Ovary (tissue), 7 donors: ENCODE measurements at regions not wholly inside any gene's neighbourhood (a gene's known extent, or its start where the extent isn't known, plus 50 kb on each side); places are given as distances from the start of the nearest gene placed in this dataset.
"Not testable (repeated sequence)": the region's sequence is repeated elsewhere in the genome, so short reads cannot be mapped to it uniquely, and the experiment has no call there.

Source experiments
- DNase-seq, 5 donors: peaks; one replicate each; pipeline ENCODE4 v3.0.0-alpha.2; 2019 to 2020
- H3K27ac ChIP-seq, 2 donors: fragments of 200-600 bp; one replicate each; pipeline versions ENCODE4 v1.5.1 to v1.8.0; 2019 to 2022
- H3K27me3 ChIP-seq: fragments of 200-600 bp; one replicate; pipeline ENCODE4 v1.8.0; 2022
- H3K36me3 ChIP-seq: fragments of 200-600 bp; sonication (generic); one replicate; pipeline ENCODE4 v1.5.1; 2019
- H3K4me1 ChIP-seq: one replicate; pipeline ENCODE4 v1.8.1; 2013; ENCODE audit warnings: mild to moderate bottlenecking, moderate library complexity; ENCODE audit not compliant: insufficient read depth
- H3K4me3 ChIP-seq: fragments of 200-600 bp; sonication (generic); one replicate; pipeline ENCODE4 v1.5.1; 2017
- H3K9me3 ChIP-seq, 2 donors: fragments of 200-600 bp in 1 of 2; sonication (generic) in 1 of 2; one replicate each; pipeline versions ENCODE4 v1.5.1 to v1.8.1; 2013 to 2019; ENCODE audit warnings: mild to moderate bottlenecking in 1 of 2, moderate library complexity in 1 of 2
- EP300 ChIP-seq: sonication (generic); formaldehyde crosslinking; IDR thresholded peaks from one replicate; pipeline ENCODE4 v1.6.1; 2017; ENCODE audit warnings: antibody characterized with exemption
- POLR2A ChIP-seq: fragments of 450-650 bp; IDR thresholded peaks from one replicate; pipeline ENCODE4 v1.6.1; 2017; ENCODE audit warnings: antibody characterized with exemption, mild to moderate bottlenecking, moderate library complexity
- WGBS, 3 donors: extraction: QIAGEN DNeasy Blood & Tissue Kit in 1 of 3; methylation state at CpG; one replicate each; pipeline versions ENCODE4 v1.1.5 to v1.1.7; 2013 to 2017; 5-methylcytosine and 5-hydroxymethylcytosine counted together
- intact Hi-C, 4 donors: fragments of 100-400 bp; cut with DNase I; formaldehyde crosslinking; loops; one replicate each; pipeline versions ENCODE4 v1.11.0 to v1.15.1; 2022 to 2023
- TF ChIP-seq, protein P1 (sequence below), 3 donors: fragments of 450-650 bp in 2 of 3; fragments of 200-600 bp in 1 of 3; IDR thresholded peaks; one replicate each; pipeline versions ENCODE4 v1.5.1 to v1.8.0; 2016 to 2022; ENCODE audit warnings: antibody characterized with exemption in 3 of 3, mild to moderate bottlenecking in 1 of 3
- donor health status: DM: no; HTN: no; CAD: no; lungs with moderate emphysema.
- donor health status: DM: no; HTN: no; CAD: no.
- donor health status: Bipolar disorder and iron deficiency.
- donor health status: DM: no; HTN: no; CAD: no.
- donor health status: DM: yes; HTN: yes; CAD: no.

- H3K9me3 ChIP-seq, result no peaks in the 10 kb centered on the region
- H3K36me3 ChIP-seq, result no peaks in the 10 kb centered on the region
- H3K4me1 ChIP-seq, result no peaks in the 10 kb centered on the region
- no peak for DNase-seq
- intact Hi-C loops, result no loop called here
- WGBS, 3 donors, result 91 to 94% (median 93%) methylated on average over 6 of the region's 6 CpGs
- TF ChIP-seq, protein P1, sequence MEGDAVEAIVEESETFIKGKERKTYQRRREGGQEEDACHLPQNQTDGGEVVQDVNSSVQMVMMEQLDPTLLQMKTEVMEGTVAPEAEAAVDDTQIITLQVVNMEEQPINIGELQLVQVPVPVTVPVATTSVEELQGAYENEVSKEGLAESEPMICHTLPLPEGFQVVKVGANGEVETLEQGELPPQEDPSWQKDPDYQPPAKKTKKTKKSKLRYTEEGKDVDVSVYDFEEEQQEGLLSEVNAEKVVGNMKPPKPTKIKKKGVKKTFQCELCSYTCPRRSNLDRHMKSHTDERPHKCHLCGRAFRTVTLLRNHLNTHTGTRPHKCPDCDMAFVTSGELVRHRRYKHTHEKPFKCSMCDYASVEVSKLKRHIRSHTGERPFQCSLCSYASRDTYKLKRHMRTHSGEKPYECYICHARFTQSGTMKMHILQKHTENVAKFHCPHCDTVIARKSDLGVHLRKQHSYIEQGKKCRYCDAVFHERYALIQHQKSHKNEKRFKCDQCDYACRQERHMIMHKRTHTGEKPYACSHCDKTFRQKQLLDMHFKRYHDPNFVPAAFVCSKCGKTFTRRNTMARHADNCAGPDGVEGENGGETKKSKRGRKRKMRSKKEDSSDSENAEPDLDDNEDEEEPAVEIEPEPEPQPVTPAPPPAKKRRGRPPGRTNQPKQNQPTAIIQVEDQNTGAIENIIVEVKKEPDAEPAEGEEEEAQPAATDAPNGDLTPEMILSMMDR (IDR thresholded peaks at IDR 0.05), result no peak
- TF ChIP-seq POLR2A (no peak), EP300 (no peak)
- no peak overlapping the region for H3K4me3 ChIP-seq
- H3K27me3 ChIP-seq, result no peaks in the 10 kb centered on the region
- H3K27ac ChIP-seq, result no peak overlapping the region
Measured at GRCh38 chr12:20063116-20063515, 305.2 kb upstream of the PDE3A start.

DNA sequence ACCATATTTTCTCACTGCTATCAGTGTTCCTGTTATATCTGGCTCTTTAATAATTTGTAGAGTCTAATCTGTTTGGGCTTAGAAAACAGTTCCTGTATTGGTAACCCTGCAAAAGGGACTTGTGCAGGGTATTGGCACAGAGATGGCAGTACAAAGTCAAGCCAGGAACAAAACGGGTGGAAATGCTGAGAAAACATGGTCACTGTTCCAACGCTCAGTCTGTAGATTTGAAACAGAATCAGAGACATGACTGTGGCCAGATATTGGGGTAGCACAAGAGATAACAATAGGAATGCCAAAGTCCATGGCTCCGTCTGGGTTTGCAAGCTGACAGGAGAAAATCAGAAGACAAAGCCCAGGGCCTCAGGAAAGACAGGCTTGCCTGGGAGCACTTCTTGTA lies 290.7 kb upstream of the PDE3A start:
- Histone ChIP-seq H3K36me3 (no peaks in the 10 kb centered on the region), H3K4me3 (no peak overlapping the region), H3K4me1 (no peaks in the 10 kb centered on the region), H3K9me3 (no peaks in the 10 kb centered on the region), H3K27me3 (peaks cover 3% of the 10 kb centered on the region), H3K27ac (no peak overlapping the region)
- intact Hi-C loops, result no loop called here
- TF ChIP-seq POLR2A (no peak), EP300 (no peak)
- TF ChIP-seq, protein P1 (IDR thresholded peaks at IDR 0.05), result no peak
- DNase-seq, result no peak
- 61 to 65% (median 62%) methylated on average over 3 of the region's 3 CpGs for WGBS, 3 donors

GRCh38 chr12:20089077-20089476 lies 279.3 kb upstream of the PDE3A start:
- Histone ChIP-seq H3K9me3 (no peaks in the 10 kb centered on the region), H3K27me3 (no peaks in the 10 kb centered on the region), H3K27ac (no peak overlapping the region), H3K36me3 (no peaks in the 10 kb centered on the region), H3K4me3 (no peak overlapping the region), H3K4me1 (no peaks in the 10 kb centered on the region)
- intact Hi-C loops, result no loop called here
- WGBS, 3 donors, result 91 to 93% (median 93%) methylated on average over 6 of the region's 6 CpGs
- TF ChIP-seq EP300 (no peak), POLR2A (no peak)
- TF ChIP-seq, protein P1 (IDR thresholded peaks at IDR 0.05), result no peak
- DNase-seq, result no peak

DNA sequence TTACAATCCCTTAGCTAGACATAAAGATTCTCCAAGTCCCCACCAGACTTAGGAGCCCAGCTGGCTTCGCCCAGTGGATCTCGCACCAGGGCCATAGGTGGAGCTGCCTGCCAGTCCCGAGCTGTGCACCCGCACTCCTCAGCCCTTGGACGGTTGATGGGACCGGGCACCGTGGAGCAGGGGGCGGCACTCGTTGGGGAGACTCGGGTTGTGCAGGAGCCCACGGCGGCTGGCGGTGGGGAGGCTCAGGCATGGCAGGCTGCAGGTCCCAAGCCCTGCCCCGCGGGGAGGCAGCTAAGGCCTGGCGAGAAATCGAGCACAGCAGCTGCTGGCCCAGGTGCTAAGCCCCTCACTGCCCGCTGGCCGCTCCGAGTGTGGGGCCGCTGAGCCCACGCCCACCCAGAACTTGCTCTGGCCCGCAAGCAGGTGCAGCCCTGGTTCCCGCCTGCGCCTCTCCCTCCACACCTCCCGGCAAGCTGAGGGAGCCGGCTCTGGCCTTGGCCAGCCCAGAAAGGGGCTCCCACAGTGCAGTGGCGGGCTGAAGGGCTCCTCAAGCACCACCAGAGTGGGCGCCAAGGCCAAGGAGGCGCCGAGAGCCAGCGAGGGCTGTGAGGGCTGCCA lies 275.0 kb upstream of the PDE3A start:
- H3K4me1 ChIP-seq, intact Hi-C loops, DNase-seq, H3K27me3 ChIP-seq, H3K4me3 ChIP-seq, H3K27ac ChIP-seq, H3K36me3 ChIP-seq, H3K9me3 ChIP-seq: not testable (repeated sequence)
- WGBS, 3 donors, result 93% methylated on average over 31 to 32 of the region's 32 CpGs

DNA sequence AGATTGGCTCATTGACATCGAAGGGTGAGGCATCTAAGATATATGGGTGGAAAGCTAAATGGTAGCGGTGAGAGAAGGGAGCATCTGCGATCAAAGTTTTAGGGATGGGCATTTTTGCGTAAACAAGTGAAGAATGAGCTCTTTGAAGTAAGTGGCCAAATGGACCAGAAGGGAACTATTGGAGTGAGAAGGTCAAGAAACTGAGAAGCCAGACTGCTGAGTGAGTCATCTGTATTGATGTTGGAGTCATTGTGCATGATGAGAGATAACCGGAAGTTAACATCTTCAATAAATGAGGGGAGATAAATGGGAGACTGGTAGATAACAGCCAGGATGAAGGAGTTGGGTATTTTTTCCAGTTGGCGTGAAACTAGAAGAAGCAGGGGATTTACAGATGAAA lies 271.9 kb upstream of the PDE3A start:
- H3K27ac ChIP-seq, result no peak overlapping the region

More for the DNA sequence above, 271.9 kb upstream of the PDE3A start:
- no peaks in the 10 kb centered on the region for H3K36me3 ChIP-seq
- TF ChIP-seq, protein P1 (IDR thresholded peaks at IDR 0.05), result no peak
- TF ChIP-seq EP300, result no peak
- WGBS, 3 donors, result 76 to 86% (median 85%) methylated on average over 6 of the region's 6 CpGs
- no peaks in the 10 kb centered on the region for H3K9me3 ChIP-seq
- intact Hi-C loops, result no loop called here
- H3K27me3 ChIP-seq, result no peaks in the 10 kb centered on the region
- peaks cover 3% of the 10 kb centered on the region for H3K4me1 ChIP-seq
- no peak overlapping the region for H3K4me3 ChIP-seq
- no peak for DNase-seq
